HG03196 (cell line): ENCODE measurements at regions not wholly inside any gene's neighbourhood (a gene's known extent, or its start where the extent isn't known, plus 50 kb on each side); places are given as distances from the start of the nearest gene placed in this dataset.
"Not testable (repeated sequence)": the region's sequence is repeated elsewhere in the genome, so short reads cannot be mapped to it uniquely, and the experiment has no call there.

Experiments
- ATAC-seq: cut with Tn5 transposase; IDR thresholded peaks from one replicate; pipeline ENCODE4 v1.9.1; 2021; ENCODE audit not compliant: unreplicated experiment

GRCh38 chr9:119941091-119941490 is 571.9 kb upstream of the BRINP1 start:
- no peak for ATAC-seq

GRCh38 chr9:119938871-119939270 is 569.6 kb upstream of the BRINP1 start:
- ATAC-seq: no peak

GRCh38 chr9:119934497-119934896 is 565.3 kb upstream of the BRINP1 start:
- no peak for ATAC-seq

GRCh38 chr9:119933191-119933590 is 564.0 kb upstream of the BRINP1 start:
- ATAC-seq: no peak

- no peak for ATAC-seq
Measured at GRCh38 chr9:119924736-119925135, 555.5 kb upstream of the BRINP1 start.

GRCh38 chr9:119917175-119917574 is 547.9 kb upstream of the BRINP1 start:
- ATAC-seq: no peak

GRCh38 chr9:119907056-119907455 is 537.8 kb upstream of the BRINP1 start:
- no peak for ATAC-seq

- no peak for ATAC-seq
Measured at GRCh38 chr9:119905724-119906123, 536.5 kb upstream of the BRINP1 start.

GRCh38 chr9:119903851-119904250 is 534.6 kb upstream of the BRINP1 start:
- ATAC-seq: no peak

- ATAC-seq: no peak
Measured at GRCh38 chr9:119902611-119903010, 533.4 kb upstream of the BRINP1 start.

GRCh38 chr9:119898316-119898715 is 529.1 kb upstream of the BRINP1 start:
- ATAC-seq: no peak

GRCh38 chr9:119884438-119884837 is 515.2 kb upstream of the BRINP1 start:
- ATAC-seq: no peak

GRCh38 chr9:119881898-119882297 is 512.7 kb upstream of the BRINP1 start:
- ATAC-seq: no peak

GRCh38 chr9:119880361-119880760 is 511.1 kb upstream of the BRINP1 start:
- ATAC-seq: no peak

- ATAC-seq: no peak
Measured at GRCh38 chr9:119877306-119877705, 508.1 kb upstream of the BRINP1 start.

- no peak for ATAC-seq
Measured at GRCh38 chr9:119873877-119874276, 504.6 kb upstream of the BRINP1 start.

- not testable (repeated sequence) for ATAC-seq
Measured at GRCh38 chr9:119870251-119870650, 501.0 kb upstream of the BRINP1 start.

- no peak for ATAC-seq
Measured at GRCh38 chr9:119868694-119869093, 499.5 kb upstream of the BRINP1 start.

GRCh38 chr9:119861842-119862241 is 492.6 kb upstream of the BRINP1 start:
- ATAC-seq: no peak

GRCh38 chr9:119859128-119859527 is 489.9 kb upstream of the BRINP1 start:
- no peak for ATAC-seq

- no peak for ATAC-seq
Measured at GRCh38 chr9:119853126-119853525, 483.9 kb upstream of the BRINP1 start.

GRCh38 chr9:119852390-119852789 is 483.2 kb upstream of the BRINP1 start:
- no peak for ATAC-seq

GRCh38 chr9:119844431-119844830 is 475.2 kb upstream of the BRINP1 start:
- no peak for ATAC-seq

GRCh38 chr9:119841016-119841415 is 471.8 kb upstream of the BRINP1 start:
- no peak for ATAC-seq
